GM18867 (cell line): ENCODE measurements at regions not wholly inside any gene's neighbourhood (a gene's known extent, or its start where the extent isn't known, plus 50 kb on each side); places are given as distances from the start of the nearest gene placed in this dataset.

Experiments
- ATAC-seq: cut with Tn5 transposase; IDR thresholded peaks from one replicate; pipeline ENCODE4 v1.9.1; 2021; ENCODE audit warnings: mild to moderate bottlenecking, moderate library complexity; ENCODE audit not compliant: unreplicated experiment

- no peak for ATAC-seq
Measured at GRCh38 chr3:194277786-194278130, 73.4 kb downstream of the CPN2 start.

GRCh38 chr3:194278186-194278845 lies 72.8 kb downstream of the CPN2 start:
- no peak for ATAC-seq

GRCh38 chr3:194279101-194279500 lies 72.0 kb downstream of the CPN2 start:
- ATAC-seq: no peak

- no peak for ATAC-seq
Measured at GRCh38 chr3:194279701-194280360, 71.3 kb downstream of the CPN2 start.

- ATAC-seq: no peak
Measured at GRCh38 chr3:194280777-194281176, 70.4 kb downstream of the CPN2 start.

GRCh38 chr3:194281306-194281705 lies 69.8 kb downstream of the CPN2 start:
- no peak for ATAC-seq

- no peak for ATAC-seq
Measured at GRCh38 chr3:194281766-194282165, 69.4 kb downstream of the CPN2 start.

- ATAC-seq: no peak
Measured at GRCh38 chr3:194282436-194283122, 68.5 kb downstream of the CPN2 start.

- no peak for ATAC-seq
Measured at GRCh38 chr3:194283221-194284006, 67.7 kb downstream of the CPN2 start.

- ATAC-seq: no peak
Measured at GRCh38 chr3:194284351-194284750, 66.8 kb downstream of the CPN2 start.

- ATAC-seq: no peak
Measured at GRCh38 chr3:194285024-194285849, 65.9 kb downstream of the CPN2 start.

- no peak for ATAC-seq
Measured at GRCh38 chr3:194285850-194286197, 65.3 kb downstream of the CPN2 start.

GRCh38 chr3:194286375-194287146 lies 64.6 kb downstream of the CPN2 start:
- ATAC-seq: no peak

GRCh38 chr3:194287374-194287773 lies 63.8 kb downstream of the CPN2 start:
- no peak for ATAC-seq

GRCh38 chr3:194287977-194288706 lies 63.0 kb downstream of the CPN2 start:
- no peak for ATAC-seq
